Gastroesophageal sphincter (tissue), 3 donors: ENCODE measurements at regions not wholly inside any gene's neighbourhood (a gene's known extent, or its start where the extent isn't known, plus 50 kb on each side); places are given as distances from the start of the nearest gene placed in this dataset.

Experiments
- POLR2A ChIP-seq, 2 donors: fragments of 450-650 bp; IDR thresholded peaks; one replicate each; pipeline ENCODE4 v1.6.1; 2017; ENCODE audit warnings: antibody characterized with exemption in 2 of 2, mild to moderate bottlenecking in 2 of 2, moderate library complexity in 1 of 2
- POLR2AphosphoS5 ChIP-seq: sonication (generic); formaldehyde crosslinking; IDR thresholded peaks from one replicate; pipeline ENCODE4 v1.6.1; 2017; ENCODE audit warnings: antibody characterized with exemption
- TF ChIP-seq, protein P1 (sequence below), 4 experiments: fragments of 200-600 bp in 2 of 4; fragments of 450-650 bp in 2 of 4; sonication (generic) in 1 of 4; IDR thresholded peaks; one replicate each; pipeline ENCODE4 v1.5.1; 2017 to 2019; ENCODE audit warnings: antibody characterized with exemption in 4 of 4, mild to moderate bottlenecking in 2 of 4, moderate library complexity in 2 of 4

DNA sequence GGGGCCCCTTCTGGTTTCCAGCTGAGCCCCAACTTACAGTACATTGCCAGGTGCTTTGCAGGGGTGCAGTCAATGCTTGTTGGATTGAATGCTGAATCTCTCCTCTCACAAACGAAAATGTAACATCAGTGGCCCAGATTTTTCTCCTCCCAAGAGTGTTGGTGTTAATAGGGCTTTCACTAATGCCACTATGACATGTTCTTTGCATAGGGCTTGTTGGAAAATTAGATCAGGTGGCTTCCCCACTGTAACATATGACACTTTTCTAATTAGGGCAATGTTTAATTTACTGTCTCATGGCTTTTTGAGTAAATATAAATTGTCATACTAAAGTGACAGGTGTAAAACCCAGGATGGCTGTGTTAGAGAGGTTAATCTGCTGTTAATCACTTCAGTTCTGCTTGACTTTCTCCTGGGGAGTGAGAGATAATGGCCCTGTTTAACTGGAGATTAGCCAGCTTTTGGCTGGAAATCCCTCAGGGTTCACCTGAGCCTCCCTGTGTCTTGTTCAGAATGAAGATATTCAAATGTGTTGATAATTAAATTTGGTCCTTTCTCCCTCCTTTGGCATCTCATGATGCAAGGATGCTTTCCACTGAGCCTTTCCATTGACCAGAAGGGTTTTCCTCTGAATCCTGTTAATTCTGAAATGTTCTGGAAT lies 502.3 kb downstream of the RBFOX1 start:
- TF ChIP-seq, protein P1, sequence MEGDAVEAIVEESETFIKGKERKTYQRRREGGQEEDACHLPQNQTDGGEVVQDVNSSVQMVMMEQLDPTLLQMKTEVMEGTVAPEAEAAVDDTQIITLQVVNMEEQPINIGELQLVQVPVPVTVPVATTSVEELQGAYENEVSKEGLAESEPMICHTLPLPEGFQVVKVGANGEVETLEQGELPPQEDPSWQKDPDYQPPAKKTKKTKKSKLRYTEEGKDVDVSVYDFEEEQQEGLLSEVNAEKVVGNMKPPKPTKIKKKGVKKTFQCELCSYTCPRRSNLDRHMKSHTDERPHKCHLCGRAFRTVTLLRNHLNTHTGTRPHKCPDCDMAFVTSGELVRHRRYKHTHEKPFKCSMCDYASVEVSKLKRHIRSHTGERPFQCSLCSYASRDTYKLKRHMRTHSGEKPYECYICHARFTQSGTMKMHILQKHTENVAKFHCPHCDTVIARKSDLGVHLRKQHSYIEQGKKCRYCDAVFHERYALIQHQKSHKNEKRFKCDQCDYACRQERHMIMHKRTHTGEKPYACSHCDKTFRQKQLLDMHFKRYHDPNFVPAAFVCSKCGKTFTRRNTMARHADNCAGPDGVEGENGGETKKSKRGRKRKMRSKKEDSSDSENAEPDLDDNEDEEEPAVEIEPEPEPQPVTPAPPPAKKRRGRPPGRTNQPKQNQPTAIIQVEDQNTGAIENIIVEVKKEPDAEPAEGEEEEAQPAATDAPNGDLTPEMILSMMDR (IDR thresholded peaks at IDR 0.05), result no peak
- no peak for TF ChIP-seq POLR2A (IDR thresholded peaks at IDR 0.05)
- TF ChIP-seq POLR2AphosphoS5, result no peak
